Ovary (tissue), 3 donors: ENCODE measurements at regions not wholly inside any gene's neighbourhood (a gene's known extent, or its start where the extent isn't known, plus 50 kb on each side); places are given as distances from the start of the nearest gene placed in this dataset.

Experiments
- POLR2A ChIP-seq: fragments of 450-650 bp; IDR thresholded peaks from one replicate; pipeline ENCODE4 v1.6.1; 2017; ENCODE audit warnings: antibody characterized with exemption, mild to moderate bottlenecking, moderate library complexity
- TF ChIP-seq, protein P1 (sequence below), 3 donors: fragments of 450-650 bp in 2 of 3; fragments of 200-600 bp in 1 of 3; IDR thresholded peaks; one replicate each; pipeline versions ENCODE4 v1.5.1 to v1.8.0; 2016 to 2022; ENCODE audit warnings: antibody characterized with exemption in 3 of 3, mild to moderate bottlenecking in 1 of 3
- donor health status: DM: no; HTN: no; CAD: no.

GRCh38 chr14:86640288-86640687 lies 1110.3 kb downstream of the FLRT2 start:
- no peak for TF ChIP-seq POLR2A
- TF ChIP-seq, protein P1, sequence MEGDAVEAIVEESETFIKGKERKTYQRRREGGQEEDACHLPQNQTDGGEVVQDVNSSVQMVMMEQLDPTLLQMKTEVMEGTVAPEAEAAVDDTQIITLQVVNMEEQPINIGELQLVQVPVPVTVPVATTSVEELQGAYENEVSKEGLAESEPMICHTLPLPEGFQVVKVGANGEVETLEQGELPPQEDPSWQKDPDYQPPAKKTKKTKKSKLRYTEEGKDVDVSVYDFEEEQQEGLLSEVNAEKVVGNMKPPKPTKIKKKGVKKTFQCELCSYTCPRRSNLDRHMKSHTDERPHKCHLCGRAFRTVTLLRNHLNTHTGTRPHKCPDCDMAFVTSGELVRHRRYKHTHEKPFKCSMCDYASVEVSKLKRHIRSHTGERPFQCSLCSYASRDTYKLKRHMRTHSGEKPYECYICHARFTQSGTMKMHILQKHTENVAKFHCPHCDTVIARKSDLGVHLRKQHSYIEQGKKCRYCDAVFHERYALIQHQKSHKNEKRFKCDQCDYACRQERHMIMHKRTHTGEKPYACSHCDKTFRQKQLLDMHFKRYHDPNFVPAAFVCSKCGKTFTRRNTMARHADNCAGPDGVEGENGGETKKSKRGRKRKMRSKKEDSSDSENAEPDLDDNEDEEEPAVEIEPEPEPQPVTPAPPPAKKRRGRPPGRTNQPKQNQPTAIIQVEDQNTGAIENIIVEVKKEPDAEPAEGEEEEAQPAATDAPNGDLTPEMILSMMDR (IDR thresholded peaks at IDR 0.05): no peak
